ENCODE measurements at regions not wholly inside any gene's neighbourhood (a gene's known extent, or its start where the extent isn't known, plus 50 kb on each side); places are given as distances from the start of the nearest gene placed in this dataset.
"Not testable (repeated sequence)": the region's sequence is repeated elsewhere in the genome, so short reads cannot be mapped to it uniquely, and the experiment has no call there.

DNA sequence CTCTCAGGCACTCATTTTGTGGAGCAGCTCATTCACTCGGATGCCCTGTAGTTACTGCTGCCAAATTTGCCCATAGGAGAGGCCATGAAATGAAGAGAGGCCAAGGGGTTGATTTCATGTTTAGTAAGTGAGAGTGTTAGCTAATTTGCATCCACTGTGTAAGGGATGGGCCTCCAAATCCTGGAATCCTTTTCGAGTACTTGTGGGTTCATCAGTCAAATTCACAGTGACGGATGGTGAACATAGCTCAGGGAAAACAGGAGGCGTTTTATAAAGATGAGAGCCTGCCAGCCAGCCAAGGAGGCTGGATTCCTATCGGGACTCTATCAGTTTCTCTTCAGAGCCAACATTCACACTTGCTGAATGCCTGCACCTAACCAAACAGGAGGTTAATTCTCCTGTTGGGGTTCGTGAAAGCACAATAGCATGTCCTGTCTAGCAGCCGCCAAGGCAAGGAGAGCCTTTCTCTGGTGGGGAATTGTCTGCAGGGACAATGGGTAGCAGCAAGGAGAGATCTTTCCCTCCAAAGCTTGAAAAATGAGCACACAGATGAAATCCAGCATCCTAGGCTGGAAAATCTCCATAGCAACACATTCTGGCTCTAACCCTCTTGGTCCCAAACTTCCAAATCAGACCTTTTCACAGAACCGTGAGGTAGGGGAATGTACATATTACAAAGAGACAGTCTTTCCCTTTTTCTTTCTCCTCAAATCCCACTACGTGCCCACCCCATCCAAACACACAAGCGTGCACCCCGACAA, 231.4 kb upstream of the ECI2 start:
- no peak for DNase-seq

- DNase-seq, result no peak
Measured at GRCh38 chr6:4365686-4366085, 230.3 kb upstream of the ECI2 start.

DNA sequence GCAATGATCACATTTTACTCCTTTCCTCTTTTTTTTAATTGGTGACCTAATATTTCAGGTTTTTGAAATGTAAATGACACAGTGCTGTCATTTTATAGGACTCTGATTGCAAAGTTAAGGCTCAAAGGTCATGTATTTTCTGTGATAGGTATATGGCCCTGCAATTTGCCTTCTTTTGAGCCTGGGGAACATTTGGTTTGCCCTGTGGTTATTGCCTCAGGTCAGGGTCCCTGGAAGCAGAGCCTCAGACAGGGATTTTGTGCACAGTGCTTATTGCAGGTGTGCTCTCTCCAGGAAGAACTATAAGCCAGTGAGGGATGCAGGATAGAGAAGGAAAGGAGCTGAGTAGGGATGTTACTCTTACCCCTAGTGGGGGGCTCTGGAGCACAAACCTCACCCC, 229.3 kb upstream of the ECI2 start:
- no peak for DNase-seq

DNA sequence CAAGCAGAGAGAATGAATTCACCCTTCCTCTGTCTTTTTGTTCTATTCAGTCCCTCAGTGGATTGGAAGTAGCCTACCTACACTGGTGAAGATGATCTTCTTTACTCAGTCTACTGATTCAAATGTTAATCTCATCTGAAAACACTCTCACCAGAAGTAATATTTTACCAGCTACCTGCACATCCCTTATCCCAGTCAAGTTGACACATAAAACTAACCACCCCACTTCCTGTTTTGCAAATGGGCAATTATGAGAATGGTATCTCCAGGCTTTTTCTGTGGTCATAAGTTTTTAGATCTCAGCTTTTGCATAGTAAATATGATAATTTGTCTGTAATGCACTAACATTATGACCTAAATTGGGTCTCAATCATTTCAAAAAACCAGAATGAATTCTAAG, 228.8 kb upstream of the ECI2 start:
- no peak for DNase-seq

GRCh38 chr6:4363656-4364055, 228.3 kb upstream of the ECI2 start:
- no peak for DNase-seq

- DNase-seq, result no peak
Measured at GRCh38 chr6:4362326-4362725, 227.0 kb upstream of the ECI2 start.

GRCh38 chr6:4360920-4361319, 225.5 kb upstream of the ECI2 start:
- DNase-seq, result no peak

DNA sequence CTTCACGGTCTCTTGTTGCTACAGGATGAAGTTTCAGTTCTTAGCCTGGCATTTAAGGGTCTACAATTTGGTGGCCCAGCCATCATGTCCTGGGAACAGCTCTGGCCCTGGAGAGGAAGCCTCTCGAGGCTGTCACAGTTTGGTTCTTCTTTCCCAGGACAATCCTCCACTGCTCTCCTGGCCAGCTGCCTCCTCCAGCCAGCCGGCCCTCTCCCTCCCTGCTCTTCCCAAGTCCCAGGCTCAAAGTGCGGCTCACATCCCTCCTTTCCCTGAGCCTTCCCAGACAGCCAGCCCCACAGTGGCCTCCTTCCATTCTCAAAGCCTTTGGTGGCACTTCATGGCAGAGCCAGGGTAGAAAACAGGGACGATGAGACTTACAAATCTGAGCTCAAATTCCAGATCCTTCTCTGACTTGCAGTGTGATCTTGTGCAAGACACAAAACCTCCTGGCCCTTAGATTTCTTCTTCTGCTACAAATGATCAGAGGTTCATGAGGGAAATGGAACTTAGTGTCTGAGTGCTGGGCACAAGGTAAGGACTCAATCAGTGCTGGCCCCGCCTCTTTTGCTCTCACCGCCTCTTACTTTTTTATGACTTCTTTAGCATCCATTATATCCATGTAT, 223.8 kb upstream of the ECI2 start:
- no peak for DNase-seq

- no peak for DNase-seq
Measured at GRCh38 chr6:4358414-4359107, 223.2 kb upstream of the ECI2 start.

DNA sequence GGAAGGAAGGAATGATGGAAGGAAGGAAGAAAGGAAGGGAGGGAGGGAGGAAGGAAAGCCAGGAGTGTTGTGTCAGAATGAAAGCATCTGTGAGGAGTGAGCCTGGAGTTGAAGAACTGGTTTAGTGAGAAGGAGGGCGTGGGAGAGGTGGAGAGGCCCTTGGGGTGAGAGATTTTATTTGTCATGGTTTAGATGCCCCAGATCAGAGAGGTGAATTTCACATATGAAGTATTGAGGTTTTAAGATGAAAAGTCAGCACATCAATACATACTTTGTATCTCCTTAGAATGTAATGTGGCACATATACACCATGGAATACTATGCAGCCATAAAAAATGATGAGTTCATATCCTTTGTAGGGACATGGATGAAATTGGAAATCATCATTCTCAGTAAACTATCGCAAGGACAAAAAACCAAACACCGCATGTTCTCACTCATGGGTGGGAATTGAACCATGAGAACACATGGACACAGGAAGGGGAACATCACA, 222.3 kb upstream of the ECI2 start:
- not testable (repeated sequence) for DNase-seq

DNA sequence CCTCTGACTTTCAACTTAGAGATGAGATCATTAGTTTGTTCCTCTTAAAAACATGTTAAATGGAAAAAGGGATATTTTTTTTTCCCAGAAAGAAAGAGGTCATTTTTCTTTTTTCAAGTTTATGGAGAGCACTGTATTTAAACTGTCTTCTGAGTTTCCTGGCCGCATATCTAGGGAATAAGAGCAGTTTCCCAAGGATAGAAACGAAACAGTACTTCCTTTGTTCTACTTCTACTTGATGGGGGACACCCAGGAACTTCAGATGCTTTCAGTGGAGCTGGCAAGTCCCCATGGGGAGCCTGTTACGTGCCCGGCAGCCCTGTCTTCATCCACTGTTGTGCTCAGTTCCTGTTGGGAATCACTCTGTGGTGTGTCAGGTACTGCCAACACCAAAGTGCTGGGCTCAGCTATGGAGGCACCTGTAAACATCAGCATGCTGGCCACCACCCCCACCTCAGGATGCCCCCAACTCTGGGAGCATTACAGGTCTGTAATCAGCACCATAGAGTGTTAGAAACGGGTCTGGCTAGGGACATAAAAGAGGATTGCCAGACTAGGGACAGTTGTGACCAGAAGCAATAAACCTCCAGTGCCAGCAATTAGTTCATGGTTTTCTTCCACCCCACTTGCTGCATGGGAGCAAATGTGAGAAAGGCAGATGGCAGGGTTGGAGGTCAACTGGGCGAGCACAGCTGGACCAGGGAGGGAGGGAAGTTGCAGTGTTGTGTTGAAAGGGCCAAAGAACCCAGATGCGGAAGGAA, 221.7 kb upstream of the ECI2 start:
- no peak for DNase-seq

DNA sequence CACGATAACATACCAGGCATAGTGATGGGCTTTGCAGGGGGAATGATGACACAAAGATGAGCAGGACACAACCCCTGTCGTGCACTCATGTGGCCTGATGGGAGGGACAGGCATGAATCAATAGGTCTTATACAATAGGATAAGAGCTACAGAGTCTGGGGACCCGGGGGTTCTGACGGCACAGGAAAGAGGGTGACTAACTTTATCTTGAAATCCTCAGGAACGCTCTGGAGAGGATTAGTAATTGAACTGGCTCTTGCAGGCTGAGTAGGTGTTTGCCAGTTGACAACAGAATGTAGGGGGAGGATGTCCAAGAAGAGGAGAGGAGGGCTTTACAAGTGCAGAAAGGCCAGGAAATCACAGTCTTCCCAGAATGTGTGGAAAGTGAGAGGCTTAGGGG, 219.9 kb upstream of the ECI2 start:
- no peak for DNase-seq

- DNase-seq, result no peak
Measured at GRCh38 chr6:4354181-4354580, 218.8 kb upstream of the ECI2 start.

- DNase-seq, result no peak
Measured at GRCh38 chr6:4352731-4353130, 217.4 kb upstream of the ECI2 start.

GRCh38 chr6:4352322-4352669, 216.9 kb upstream of the ECI2 start:
- no peak for DNase-seq

DNA sequence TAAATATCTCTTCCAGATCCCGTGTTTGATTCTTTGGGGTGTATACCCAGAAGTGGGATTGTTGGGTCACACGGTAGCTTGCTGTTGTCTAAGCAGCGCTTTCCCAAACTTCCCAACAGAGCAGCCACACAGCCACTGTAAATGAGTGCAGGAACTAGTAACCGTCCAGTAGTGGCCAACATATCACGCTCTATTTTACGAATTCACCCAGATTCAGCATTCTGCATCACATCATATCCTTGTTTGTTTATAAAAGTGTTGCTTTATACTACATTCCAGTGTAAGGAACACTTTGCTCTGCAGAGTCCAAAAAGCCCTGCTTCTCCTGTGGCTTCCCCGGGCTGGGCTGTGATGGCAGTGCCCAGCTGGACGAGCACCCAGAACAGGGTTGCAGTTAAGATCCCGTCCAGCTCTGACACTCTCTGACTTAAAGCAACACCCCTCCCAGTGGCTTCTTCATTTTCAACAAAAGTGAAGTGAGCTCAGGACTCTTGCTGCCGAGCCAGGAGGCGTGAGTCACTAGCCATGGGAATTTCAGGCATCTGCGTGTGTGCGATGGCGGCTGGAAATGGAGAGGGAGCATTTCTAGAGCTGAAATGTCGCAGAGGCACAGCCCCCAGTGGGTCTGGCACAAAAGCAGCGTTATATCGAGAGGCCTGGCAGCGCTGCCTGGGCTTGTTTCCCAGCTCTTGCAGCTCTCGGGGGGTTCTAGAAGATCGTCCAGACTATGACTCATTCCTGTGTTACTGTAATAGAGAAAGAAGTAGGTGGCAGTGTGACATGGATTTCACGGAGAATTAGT, 216.3 kb upstream of the ECI2 start:
- no peak for DNase-seq

- no peak for DNase-seq
Measured at GRCh38 chr6:4350567-4351519, 215.5 kb upstream of the ECI2 start.

DNA sequence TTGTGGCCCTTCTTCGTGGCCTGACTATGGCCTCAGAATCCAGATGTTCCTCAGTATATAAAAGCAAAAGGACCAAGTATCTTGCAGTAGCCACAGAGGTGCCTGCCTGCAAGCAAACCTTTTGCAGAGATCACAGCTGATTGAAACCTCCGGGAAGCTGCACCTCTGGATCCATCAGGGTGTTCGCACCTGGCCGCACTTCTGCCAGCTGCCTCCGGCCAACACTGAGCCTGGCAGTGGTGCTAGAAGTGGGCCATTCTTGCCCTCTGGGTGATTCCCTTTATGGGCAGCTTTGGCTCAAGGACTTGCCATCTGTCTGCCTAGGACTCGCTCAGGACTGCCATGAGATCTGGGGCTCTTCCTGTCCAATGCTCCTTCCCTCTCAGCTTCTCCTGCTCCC, 214.6 kb upstream of the ECI2 start:
- no peak for DNase-seq

DNA sequence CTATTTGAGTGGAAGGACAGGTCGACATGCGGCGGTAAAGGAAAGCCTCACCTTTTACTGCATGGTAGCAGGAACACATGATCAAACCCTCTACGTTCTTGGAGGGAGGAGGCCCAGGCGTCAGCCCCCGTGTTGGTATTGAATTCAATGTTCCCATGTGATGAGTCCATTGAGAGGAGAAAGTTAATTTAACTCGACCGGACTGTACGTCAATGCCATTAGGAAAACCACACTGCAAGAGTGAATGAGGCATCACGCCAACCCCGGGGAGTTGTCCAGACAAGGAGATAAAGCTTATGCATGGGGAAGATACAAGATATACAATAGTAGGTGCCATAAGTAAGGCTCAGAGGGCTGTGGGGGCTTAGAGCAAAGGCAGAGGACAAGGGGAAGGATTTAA, 213.9 kb upstream of the ECI2 start:
- DNase-seq, result no peak

GRCh38 chr6:4348462-4349112, 213.2 kb upstream of the ECI2 start:
- no peak for DNase-seq

DNA sequence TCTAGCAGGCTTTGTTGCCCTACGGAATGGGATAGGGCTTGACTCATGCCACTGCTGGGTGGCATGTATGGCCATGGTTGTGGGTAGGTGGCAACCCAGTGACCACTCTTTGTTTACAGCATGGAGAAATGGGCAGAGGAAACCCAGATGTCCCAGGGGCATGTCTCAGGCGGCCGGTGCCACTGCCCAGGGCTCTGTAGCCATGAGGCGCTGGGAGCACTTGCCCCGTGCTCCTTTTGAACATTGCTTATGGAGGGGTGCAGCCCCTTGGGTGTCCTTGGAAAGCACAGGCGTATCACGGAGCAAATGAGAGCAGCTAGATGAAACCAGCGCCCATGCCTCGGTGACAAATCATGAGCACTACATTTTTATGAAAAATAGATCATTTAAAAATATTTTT, 212.5 kb upstream of the ECI2 start:
- DNase-seq, result no peak

Measured in CD4-positive, alpha-beta T cell treated with Interleukin-6 for 4 hours (primary cell).